Left lung (tissue), 4 donors: ENCODE measurements at regions not wholly inside any gene's neighbourhood (a gene's known extent, or its start where the extent isn't known, plus 50 kb on each side); places are given as distances from the start of the nearest gene placed in this dataset.

Source experiments
- ATAC-seq: fragments of 200-7000 bp; cut with Tn5 transposase; one replicate; pipeline ENCODE4 v1.9.1; 2020; ENCODE audit warnings: moderate library complexity
- DNase-seq, 4 donors: peaks; one replicate each; pipeline ENCODE4 v3.0.0-alpha.2; 2013 to 2020
- H3K27ac ChIP-seq, 2 donors: fragments of 200-600 bp; sonication (generic) in 1 of 2; one replicate each; pipeline versions ENCODE4 v1.5.0 to v1.8.0; 2020 to 2021
- H3K27me3 ChIP-seq, 2 donors: fragments of 200-600 bp; sonication (generic) in 1 of 2; one replicate each; pipeline versions ENCODE4 v1.5.0 to v1.8.0; 2020 to 2021
- H3K36me3 ChIP-seq, 2 donors: fragments of 200-600 bp; sonication (generic) in 1 of 2; one replicate each; pipeline versions ENCODE4 v1.5.0 to v1.8.0; 2020 to 2021
- H3K4me1 ChIP-seq, 2 donors: fragments of 200-600 bp; one replicate each; pipeline ENCODE4 v1.8.0; 2021
- H3K4me3 ChIP-seq, 2 donors: fragments of 200-600 bp; sonication (generic) in 1 of 2; one replicate each; pipeline versions ENCODE4 v1.5.0 to v1.8.0; 2020 to 2021; ENCODE audit warnings: mild to moderate bottlenecking in 1 of 2
- H3K9me3 ChIP-seq, 2 donors: fragments of 200-600 bp; sonication (generic) in 1 of 2; one replicate each; pipeline versions ENCODE4 v1.5.0 to v1.8.0; 2020 to 2021
- intact Hi-C, 2 donors: fragments of 100-400 bp; cut with DNase I; formaldehyde crosslinking; loops; one replicate each; pipeline versions ENCODE4 v1.11.2 to v1.14.2; 2022
- TF ChIP-seq, protein P1 (sequence below), 2 donors: fragments of 200-600 bp; sonication (generic) in 1 of 2; IDR thresholded peaks; one replicate each; pipeline versions ENCODE4 v1.5.0 to v1.8.0; 2021; ENCODE audit warnings: antibody characterized with exemption in 2 of 2
- donor health status: DM: no; HTN: yes; CAD: no.
- donor health status: DM: no; HTN: no; CAD: no.

DNA sequence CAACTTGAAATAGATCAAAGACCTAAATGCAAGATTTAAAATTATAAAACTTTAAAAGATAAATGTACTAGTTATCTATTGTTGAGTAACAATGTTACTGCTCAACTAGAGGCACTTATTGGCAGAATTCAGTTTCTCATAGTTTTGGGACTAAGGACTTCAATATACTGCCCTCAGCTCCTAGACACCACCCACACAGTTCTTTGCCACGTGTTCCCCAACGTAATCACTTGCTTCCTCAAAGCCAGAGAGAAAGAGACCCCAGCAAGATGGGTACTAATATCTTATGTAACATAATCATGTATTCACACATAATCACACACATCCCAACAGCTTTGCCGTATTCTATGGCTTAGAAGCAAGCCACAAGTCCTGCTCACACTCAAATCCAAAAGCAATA, 50.3 kb upstream of the SLC22A16 start:
- DNase-seq (no peak), ATAC-seq (no peak)
- Histone ChIP-seq H3K4me3 (no peak overlapping the region), H3K27ac (no peak overlapping the region), H3K9me3 (no peaks in the 10 kb centered on the region), H3K4me1 (peaks cover 6 to 20% of the 10 kb centered on the region in 2 donors), H3K36me3 (no peaks in the 10 kb centered on the region), H3K27me3 (no peaks in the 10 kb centered on the region)
- TF ChIP-seq, protein P1, sequence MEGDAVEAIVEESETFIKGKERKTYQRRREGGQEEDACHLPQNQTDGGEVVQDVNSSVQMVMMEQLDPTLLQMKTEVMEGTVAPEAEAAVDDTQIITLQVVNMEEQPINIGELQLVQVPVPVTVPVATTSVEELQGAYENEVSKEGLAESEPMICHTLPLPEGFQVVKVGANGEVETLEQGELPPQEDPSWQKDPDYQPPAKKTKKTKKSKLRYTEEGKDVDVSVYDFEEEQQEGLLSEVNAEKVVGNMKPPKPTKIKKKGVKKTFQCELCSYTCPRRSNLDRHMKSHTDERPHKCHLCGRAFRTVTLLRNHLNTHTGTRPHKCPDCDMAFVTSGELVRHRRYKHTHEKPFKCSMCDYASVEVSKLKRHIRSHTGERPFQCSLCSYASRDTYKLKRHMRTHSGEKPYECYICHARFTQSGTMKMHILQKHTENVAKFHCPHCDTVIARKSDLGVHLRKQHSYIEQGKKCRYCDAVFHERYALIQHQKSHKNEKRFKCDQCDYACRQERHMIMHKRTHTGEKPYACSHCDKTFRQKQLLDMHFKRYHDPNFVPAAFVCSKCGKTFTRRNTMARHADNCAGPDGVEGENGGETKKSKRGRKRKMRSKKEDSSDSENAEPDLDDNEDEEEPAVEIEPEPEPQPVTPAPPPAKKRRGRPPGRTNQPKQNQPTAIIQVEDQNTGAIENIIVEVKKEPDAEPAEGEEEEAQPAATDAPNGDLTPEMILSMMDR (IDR thresholded peaks at IDR 0.05) = no peak
- intact Hi-C loops = no loop called here
